AG09319 (cell line): ENCODE measurements at regions not wholly inside any gene's neighbourhood (a gene's known extent, or its start where the extent isn't known, plus 50 kb on each side); places are given as distances from the start of the nearest gene placed in this dataset.

Experiments used
- DNase-seq: peaks from one replicate; pipeline ENCODE4 v3.0.0-alpha.2; 2010; ENCODE audit warnings: low read depth; ENCODE audit errors: extremely low read depth
- TF ChIP-seq, protein P1 (sequence below): IDR thresholded peaks from 2 replicates; pipeline ENCODE4 v1.5.1; 2011; ENCODE audit warnings: low read depth, mild to moderate bottlenecking, inconsistent platforms, low read length, moderate library complexity

GRCh38 chr11:37502202-37502601 is 904.2 kb upstream of the RAG2 start:
- no peak for DNase-seq
- TF ChIP-seq, protein P1, sequence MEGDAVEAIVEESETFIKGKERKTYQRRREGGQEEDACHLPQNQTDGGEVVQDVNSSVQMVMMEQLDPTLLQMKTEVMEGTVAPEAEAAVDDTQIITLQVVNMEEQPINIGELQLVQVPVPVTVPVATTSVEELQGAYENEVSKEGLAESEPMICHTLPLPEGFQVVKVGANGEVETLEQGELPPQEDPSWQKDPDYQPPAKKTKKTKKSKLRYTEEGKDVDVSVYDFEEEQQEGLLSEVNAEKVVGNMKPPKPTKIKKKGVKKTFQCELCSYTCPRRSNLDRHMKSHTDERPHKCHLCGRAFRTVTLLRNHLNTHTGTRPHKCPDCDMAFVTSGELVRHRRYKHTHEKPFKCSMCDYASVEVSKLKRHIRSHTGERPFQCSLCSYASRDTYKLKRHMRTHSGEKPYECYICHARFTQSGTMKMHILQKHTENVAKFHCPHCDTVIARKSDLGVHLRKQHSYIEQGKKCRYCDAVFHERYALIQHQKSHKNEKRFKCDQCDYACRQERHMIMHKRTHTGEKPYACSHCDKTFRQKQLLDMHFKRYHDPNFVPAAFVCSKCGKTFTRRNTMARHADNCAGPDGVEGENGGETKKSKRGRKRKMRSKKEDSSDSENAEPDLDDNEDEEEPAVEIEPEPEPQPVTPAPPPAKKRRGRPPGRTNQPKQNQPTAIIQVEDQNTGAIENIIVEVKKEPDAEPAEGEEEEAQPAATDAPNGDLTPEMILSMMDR = no peak

- TF ChIP-seq, protein P1 = no peak
- no peak for DNase-seq
These were observed 902.4 kb upstream of the RAG2 start for GRCh38 chr11:37500425-37500824.

DNA sequence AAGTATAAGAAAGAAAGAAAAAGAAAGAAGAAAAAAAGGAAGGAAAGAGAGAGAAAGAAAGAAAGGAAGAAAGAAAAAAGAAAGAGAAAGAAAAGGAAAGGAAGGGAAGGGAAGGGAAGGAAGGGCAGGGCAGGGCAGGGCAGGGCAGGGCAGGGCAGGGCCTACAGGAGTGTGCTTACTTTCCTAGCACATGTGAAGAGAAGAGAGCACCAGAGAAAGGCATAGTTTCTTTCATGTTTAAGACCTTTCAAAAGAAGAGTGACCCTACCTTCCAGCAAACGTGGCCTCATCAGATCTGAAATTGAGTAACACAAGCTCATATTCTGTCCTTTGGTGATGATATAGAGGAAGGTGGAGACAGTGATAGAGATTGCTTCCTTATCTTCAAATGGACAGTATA is 899.3 kb upstream of the RAG2 start:
- TF ChIP-seq, protein P1 = no peak
- no peak for DNase-seq

DNA sequence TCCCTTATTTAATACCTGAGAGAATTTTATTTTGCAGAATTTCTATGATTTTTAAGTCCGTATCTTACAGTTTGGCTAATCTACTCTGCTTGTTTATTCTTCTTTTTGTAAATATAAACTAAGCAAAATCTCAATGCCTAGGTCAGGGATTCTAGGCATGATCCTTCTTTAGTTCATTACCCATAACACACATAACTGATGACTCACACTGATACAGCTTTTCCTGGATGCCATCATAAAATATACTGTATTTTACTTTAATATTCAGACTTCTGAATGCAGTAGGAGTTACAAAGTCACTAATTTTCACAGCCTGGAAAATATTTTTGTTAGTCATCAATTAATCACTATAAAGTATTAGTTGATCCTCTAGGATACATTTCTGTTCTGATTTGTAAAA is 898.2 kb upstream of the RAG2 start:
- DNase-seq = no peak
- TF ChIP-seq, protein P1 = no peak

- no peak for DNase-seq
- TF ChIP-seq, protein P1 = no peak
These were observed 886.3 kb upstream of the RAG2 start for GRCh38 chr11:37484298-37484697.

- no peak for DNase-seq
- TF ChIP-seq, protein P1 = no peak
These were observed 885.7 kb upstream of the RAG2 start for GRCh38 chr11:37483761-37484160.

DNA sequence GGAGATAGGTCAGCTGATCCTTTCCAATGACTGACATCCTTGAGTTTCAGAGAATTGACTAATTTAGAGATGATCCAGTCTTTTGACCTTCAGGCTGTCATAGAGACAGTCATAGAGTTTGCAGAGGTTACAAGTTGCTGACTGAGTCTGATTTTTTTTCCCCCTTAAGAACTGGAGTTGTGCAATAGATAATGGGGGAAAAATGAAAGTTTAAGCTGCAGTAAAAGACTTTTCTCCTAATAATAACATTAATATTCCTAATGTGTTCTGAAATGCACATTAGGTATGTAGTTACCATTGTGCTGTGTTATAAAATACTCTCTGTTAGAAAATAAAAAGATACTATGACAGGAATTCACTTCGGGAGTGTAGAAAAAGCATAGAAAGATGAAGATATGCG is 876.9 kb upstream of the RAG2 start:
- no peak for DNase-seq
- TF ChIP-seq, protein P1 = no peak
